H1 (cell line): ENCODE measurements at regions not wholly inside any gene's neighbourhood (a gene's known extent, or its start where the extent isn't known, plus 50 kb on each side); places are given as distances from the start of the nearest gene placed in this dataset.

Source experiments
- CTCF ChIA-PET: fragments of 300-600 bp; sonication (Branson Sonifier 250); formaldehyde crosslinking; loops from one replicate; lab custom pipeline; 2021; ENCODE audit not compliant: partially characterized antibody; lab: Charles Lee
- POLR2A ChIA-PET: fragments of 300-600 bp; sonication (Branson Sonifier 250); formaldehyde crosslinking; loops from one replicate; lab custom pipeline; 2021; ENCODE audit warnings: inconsistent platforms; ENCODE audit not compliant: partially characterized antibody; lab: Charles Lee
- DNase-seq, 2 experiments: peaks; one replicate each; pipeline versions ENCODE4 v3.0.0 to v3.0.0-alpha.2; 2010 to 2022; ENCODE audit warnings: low spot score in 2 of 2, low read depth in 1 of 2, mixed read lengths in 1 of 2
- FAIRE-seq: peaks from 2 replicates; lab custom pipeline; 2011; peaks lifted over from hg19 to GRCh38; lab: Jason Lieb, UNC
- H2AFZ ChIP-seq: 2 replicates; pipeline ENCODE4 v1.8.1; 2012; ENCODE audit warnings: low read length, inconsistent platforms
- H2AK5ac ChIP-seq: 2 replicates; pipeline ENCODE4 v1.6.1; 2013; ENCODE audit warnings: low read depth, low read length
- H2BK120ac ChIP-seq: replicated peaks from 2 replicates; pipeline ENCODE3; 2013; ENCODE audit warnings: low read depth, low read length, inconsistent platforms
- H2BK12ac ChIP-seq: 2 replicates; pipeline ENCODE4 v1.6.1; 2013; ENCODE audit warnings: low read depth, low read length
- H2BK15ac ChIP-seq: 2 replicates; pipeline ENCODE4 v1.6.1; 2013; ENCODE audit warnings: low read length
- H2BK20ac ChIP-seq: 2 replicates; pipeline ENCODE4 v1.6.1; 2013; ENCODE audit warnings: low read length
- H2BK5ac ChIP-seq: 2 replicates; pipeline ENCODE4 v1.6.1; 2013; ENCODE audit warnings: low read depth, low read length
- H3K14ac ChIP-seq: 2 replicates; pipeline ENCODE4 v1.6.1; 2013; ENCODE audit warnings: inconsistent platforms; ENCODE audit not compliant: insufficient read length
- H3K18ac ChIP-seq: 2 replicates; pipeline ENCODE4 v1.6.1; 2013; ENCODE audit warnings: low read length; ENCODE audit errors: extremely low read depth
- H3K23ac ChIP-seq: 2 replicates; pipeline ENCODE4 v1.6.1; 2013; ENCODE audit warnings: inconsistent platforms; ENCODE audit not compliant: insufficient read length
- H3K23me2 ChIP-seq: 2 replicates; pipeline ENCODE4 v1.6.1; 2013; ENCODE audit warnings: low read depth, low read length
- H3K27ac ChIP-seq: 2 replicates; pipeline ENCODE4 v1.6.1; 2011; ENCODE audit warnings: low read depth, low read length, inconsistent platforms
- H3K27me3 ChIP-seq, 4 experiments: replicated peaks in 1 of 4; 1 replicate in 1 of 4; 2 replicates in 3 of 4; pipeline versions ENCODE4 v1.6.1 to v1.8.1; 2011 to 2013; ENCODE audit warnings: low read length in 3 of 4, mild to moderate bottlenecking in 3 of 4, inconsistent platforms in 2 of 4, mixed read lengths in 2 of 4, moderate library complexity in 1 of 4; ENCODE audit not compliant: control insufficient read depth in 3 of 4, insufficient read depth in 3 of 4; ENCODE audit errors: extremely low read depth in 1 of 4
- H3K36me3 ChIP-seq, 4 experiments: 2 replicates each; pipeline versions ENCODE4 v1.6.1 to v1.8.1; 2011 to 2013; ENCODE audit warnings: mild to moderate bottlenecking in 4 of 4, low read length in 3 of 4, moderate library complexity in 2 of 4, control low read depth in 1 of 4, inconsistent platforms in 1 of 4; ENCODE audit not compliant: insufficient read depth in 4 of 4, control insufficient read depth in 2 of 4
- H3K4ac ChIP-seq: replicated peaks from 2 replicates; pipeline ENCODE3; 2013; ENCODE audit warnings: low read length, low read depth, mixed read lengths, inconsistent platforms; ENCODE audit not compliant: insufficient read length
- H3K4me1 ChIP-seq, 4 experiments: replicated peaks in 1 of 4; 1 replicate in 1 of 4; 2 replicates in 3 of 4; pipeline versions ENCODE4 v1.6.1 to v1.8.1; 2011 to 2013; ENCODE audit warnings: low read length in 3 of 4, inconsistent platforms in 2 of 4, mixed read lengths in 1 of 4; ENCODE audit not compliant: insufficient read depth in 4 of 4, control insufficient read depth in 3 of 4
- H3K4me2 ChIP-seq, 2 experiments: 2 replicates each; pipeline versions ENCODE4 v1.6.1 to v1.8.1; 2011 to 2013; ENCODE audit warnings: low read depth in 2 of 2, low read length in 2 of 2, control low read depth in 1 of 2, inconsistent platforms in 1 of 2, mild to moderate bottlenecking in 1 of 2; ENCODE audit not compliant: insufficient read depth in 1 of 2
- H3K4me3 ChIP-seq, 4 experiments: fragments of 200-600, 300-600 bp in 1 of 4; sonication (generic), shearing (Covaris generic), sonication (Bioruptor Twin) in 1 of 4; 2 replicates each; pipeline versions ENCODE4 v1.5.1 to v1.8.1; 2011 to 2016; ENCODE audit warnings: low read length in 4 of 4, low read depth in 3 of 4, control low read depth in 2 of 4, inconsistent platforms in 2 of 4, mild to moderate bottlenecking in 2 of 4, mixed read lengths in 1 of 4, moderate library complexity in 1 of 4; ENCODE audit not compliant: insufficient read depth in 2 of 4; ENCODE audit errors: extremely low read depth in 1 of 4
- H3K56ac ChIP-seq: replicated peaks from 2 replicates; pipeline ENCODE3; 2013; ENCODE audit warnings: low read depth, mild to moderate bottlenecking, mixed read lengths, low read length, inconsistent platforms; ENCODE audit not compliant: insufficient read length
- H3K79me1 ChIP-seq: 2 replicates; pipeline ENCODE4 v1.6.1; 2013; ENCODE audit warnings: low read depth, low read length, control low read depth
- H3K79me2 ChIP-seq, 2 experiments: 2 replicates each; pipeline versions ENCODE4 v1.6.1 to v1.8.1; 2012 to 2013; ENCODE audit warnings: low read length in 2 of 2, mild to moderate bottlenecking in 2 of 2, inconsistent platforms in 1 of 2; ENCODE audit not compliant: insufficient read depth in 2 of 2, control insufficient read depth in 1 of 2
- H3K9ac ChIP-seq, 4 experiments: replicated peaks in 1 of 4; 1 replicate in 1 of 4; 2 replicates in 3 of 4; pipeline versions ENCODE4 v1.6.1 to v1.8.1; 2011 to 2013; ENCODE audit warnings: low read depth in 3 of 4, low read length in 3 of 4, control low read depth in 2 of 4, mild to moderate bottlenecking in 2 of 4, moderate library complexity in 2 of 4, inconsistent platforms in 1 of 4; ENCODE audit errors: extremely low read depth in 1 of 4
- H3K9me3 ChIP-seq, 2 experiments: 2 replicates each; pipeline versions ENCODE4 v1.6.1 to v1.8.1; 2012 to 2013; ENCODE audit warnings: mild to moderate bottlenecking in 2 of 2, moderate library complexity in 2 of 2, control low read depth in 1 of 2, inconsistent platforms in 1 of 2, low read depth in 1 of 2, low read length in 1 of 2, mixed read lengths in 1 of 2; ENCODE audit not compliant: insufficient read depth in 2 of 2
- H4K20me1 ChIP-seq, 2 experiments: replicated peaks in 1 of 2; 2 replicates each; pipeline versions ENCODE3 to v1.8.1; 2011 to 2013; ENCODE audit warnings: inconsistent platforms in 2 of 2, low read length in 2 of 2, mild to moderate bottlenecking in 1 of 2; ENCODE audit not compliant: insufficient read depth in 2 of 2, control insufficient read depth in 1 of 2
- H4K5ac ChIP-seq: 2 replicates; pipeline ENCODE4 v1.6.1; 2013; ENCODE audit warnings: low read length, low read depth, mixed read lengths, inconsistent platforms; ENCODE audit not compliant: insufficient read length
- H4K8ac ChIP-seq: 2 replicates; pipeline ENCODE4 v1.8.0; 2013; ENCODE audit warnings: mild to moderate bottlenecking, moderate library complexity, low read length, inconsistent platforms; ENCODE audit not compliant: insufficient read depth; ENCODE audit errors: extremely low read depth
- H4K91ac ChIP-seq: replicated peaks from 2 replicates; pipeline ENCODE3; 2013; ENCODE audit warnings: low read length, mixed read lengths, inconsistent platforms; ENCODE audit not compliant: insufficient read length
- TBP ChIP-seq: IDR thresholded peaks from 2 replicates; pipeline ENCODE4 v1.6.1; 2011; ENCODE audit warnings: low read depth, low read length, improper control_type of control experiment
- WGBS, 2 experiments: shearing (Covaris generic) in 1 of 2; methylation state at CpG; one replicate each; pipeline versions ENCODE4 v1.1.6 to v1.1.7; 2013 to 2015; ENCODE audit warnings: low lambda C conversion rate in 2 of 2, mixed read lengths in 2 of 2, inconsistent platforms in 1 of 2, low coverage in 1 of 2, missing lambda C conversion rate in 1 of 2; ENCODE audit not compliant: insufficient replicate concordance in 2 of 2, insufficient coverage in 1 of 2, insufficient read length in 1 of 2; ENCODE audit errors: extremely low coverage in 1 of 2, missing lambda C conversion rate in 1 of 2; 5-methylcytosine and 5-hydroxymethylcytosine counted together

DNA sequence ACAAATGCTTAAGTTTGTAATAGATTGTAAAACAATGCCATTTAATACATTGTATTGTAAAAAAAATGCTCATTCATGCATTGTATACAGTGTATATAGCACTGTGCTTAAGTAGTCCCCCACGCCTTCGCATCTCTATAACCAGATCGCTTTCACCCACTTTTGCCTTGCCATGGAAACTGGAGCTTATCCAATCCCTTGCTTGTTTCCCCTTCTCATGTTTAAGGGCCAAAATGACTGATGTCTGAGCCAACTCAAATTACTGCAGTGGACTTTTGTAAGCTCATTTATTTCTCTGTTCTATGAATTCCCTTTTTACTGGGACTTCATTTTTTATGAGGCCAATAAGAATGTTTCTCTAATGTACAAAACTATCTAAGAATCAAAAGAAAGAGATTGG is 730.9 kb upstream of the GJE1 start:
- Histone ChIP-seq H3K27ac (no peak overlapping the region), H4K20me1 (no peaks in the 10 kb centered on the region), H4K91ac (no peak overlapping the region), H3K79me1 (no peaks in the 10 kb centered on the region), H3K9me3 (peaks cover under 1 to 5% of the 10 kb centered on the region in 2 experiments; a peak in 2 of 4 replicates), H3K23ac (no peak overlapping the region), H3K4ac (no peak overlapping the region), H3K4me1 (no peaks in the 10 kb centered on the region), H2BK15ac (no peak overlapping the region), H2BK120ac (no peak overlapping the region), H3K9ac (no peak overlapping the region), H3K14ac (no peak overlapping the region), H3K36me3 (no peaks in the 10 kb centered on the region), H2BK5ac (no peak overlapping the region), H4K8ac (no peak overlapping the region), H2BK20ac (no peak overlapping the region), H3K4me3 (no peak overlapping the region), H3K56ac (no peak overlapping the region), H4K5ac (no peak overlapping the region), H3K4me2 (no peak overlapping the region), H3K79me2 (no peaks in the 10 kb centered on the region), H2AFZ (no peak overlapping the region), H3K18ac (no peak overlapping the region), H3K23me2 (no peaks in the 10 kb centered on the region), H2BK12ac (no peak overlapping the region), H3K27me3 (no peaks in the 10 kb centered on the region), H2AK5ac (no peak overlapping the region)
- ChIA-PET CTCF (interaction anchor here (1.1 kb wide), 1 partner anchor 324 kb away, joined by 3 read pairs; no protein-coding TSS in a partner anchor), POLR2A (no interaction called here)
- DNase-seq, result no peak
- 95% methylated on average over 3 of the region's 3 CpGs; no CpG with 5 or more reads in 1 of the 2 experiments for WGBS, 2 experiments
- no peak for FAIRE-seq
- TF ChIP-seq TBP, result no peak
